ENCODE measurements at regions not wholly inside any gene's neighbourhood (a gene's known extent, or its start where the extent isn't known, plus 50 kb on each side); places are given as distances from the start of the nearest gene placed in this dataset.

DNA sequence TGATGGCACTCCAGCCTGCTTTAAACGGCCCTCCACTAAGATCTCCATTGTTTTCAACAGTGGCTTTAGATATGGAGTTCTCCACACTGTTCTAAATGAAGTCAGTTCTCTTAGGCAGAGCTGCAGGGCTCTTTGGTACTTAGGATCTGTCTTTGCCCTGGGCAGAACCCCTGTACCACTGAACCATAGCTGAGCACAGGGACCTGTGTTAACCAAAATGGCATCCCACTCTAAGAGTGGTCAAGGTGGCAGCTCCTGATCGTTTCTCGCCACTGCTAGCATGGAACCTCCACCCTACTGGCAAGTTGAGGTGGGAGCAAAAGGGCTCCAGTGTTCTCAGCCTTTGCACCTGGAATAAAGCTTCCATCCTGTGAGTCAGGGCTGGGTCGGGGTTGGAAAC lies 186.7 kb downstream of the TM2D1 start:
- BruUV-seq (replicated peaks) = no TSS peak
- intact Hi-C loops (cut with micrococcal nuclease) = loop anchor here (5.0 kb wide), 1 partner anchor 86 kb away; no protein-coding TSS in a partner anchor
- CTCF ChIA-PET = no interaction called here
- TF ChIP-seq CTCF (conservative IDR thresholded peaks at IDR 0.05; ENCODE audit: low read depth, low read length) (no peak), EZH2phosphoT487 (IDR thresholded peaks at IDR 0.05; ENCODE audit: borderline replicate concordance, low read length) (no peak), EZH2 (IDR thresholded peaks at IDR 0.05; ENCODE audit: low read length, unreplicated experiment) (no peak)
- Histone ChIP-seq H2AFZ (ENCODE audit: low read length) (0 out of 2 replicates have a peak overlapping the region, but pooled peaks have one; percentile 15), H3K4me1 (ENCODE audit: insufficient read depth, low read length) (peaks cover 41% of the 10 kb centered on the region), H3F3A (ENCODE audit: low read length, unreplicated experiment) (no peaks in the 10 kb centered on the region), H3K9me2 (replicated peaks; ENCODE audit: low read length) (no peaks in the 10 kb centered on the region), H3K27me3 (ENCODE audit: low read length) (no peaks in the 10 kb centered on the region), H3K4me3 (ENCODE audit: low read length) (no peak overlapping the region), H3K9ac (ENCODE audit: low read length) (peak overlapping the region; percentile 12; the same call in 1 of the 2 replicates), H3K36me3 (ENCODE audit: low read depth, low read length) (no peaks in the 10 kb centered on the region), H3K79me2 (ENCODE audit: low read length) (no peaks in the 10 kb centered on the region), H3K4me2 (ENCODE audit: low read length) (peak overlapping the region; percentile 37; the same call in 1 of the 2 replicates), H3K27ac (ENCODE audit: low read length) (peak overlapping the region; percentile 87), H4K20me1 (ENCODE audit: low read length) (no peaks in the 10 kb centered on the region), H3K9me3 (ENCODE audit: low read length) (no peaks in the 10 kb centered on the region)
- POLR2A ChIA-PET (ENCODE audit: unreplicated experiment) = no interaction called here
- ATAC-seq (no peak), DNase-seq (peak; percentile 19)

DNA sequence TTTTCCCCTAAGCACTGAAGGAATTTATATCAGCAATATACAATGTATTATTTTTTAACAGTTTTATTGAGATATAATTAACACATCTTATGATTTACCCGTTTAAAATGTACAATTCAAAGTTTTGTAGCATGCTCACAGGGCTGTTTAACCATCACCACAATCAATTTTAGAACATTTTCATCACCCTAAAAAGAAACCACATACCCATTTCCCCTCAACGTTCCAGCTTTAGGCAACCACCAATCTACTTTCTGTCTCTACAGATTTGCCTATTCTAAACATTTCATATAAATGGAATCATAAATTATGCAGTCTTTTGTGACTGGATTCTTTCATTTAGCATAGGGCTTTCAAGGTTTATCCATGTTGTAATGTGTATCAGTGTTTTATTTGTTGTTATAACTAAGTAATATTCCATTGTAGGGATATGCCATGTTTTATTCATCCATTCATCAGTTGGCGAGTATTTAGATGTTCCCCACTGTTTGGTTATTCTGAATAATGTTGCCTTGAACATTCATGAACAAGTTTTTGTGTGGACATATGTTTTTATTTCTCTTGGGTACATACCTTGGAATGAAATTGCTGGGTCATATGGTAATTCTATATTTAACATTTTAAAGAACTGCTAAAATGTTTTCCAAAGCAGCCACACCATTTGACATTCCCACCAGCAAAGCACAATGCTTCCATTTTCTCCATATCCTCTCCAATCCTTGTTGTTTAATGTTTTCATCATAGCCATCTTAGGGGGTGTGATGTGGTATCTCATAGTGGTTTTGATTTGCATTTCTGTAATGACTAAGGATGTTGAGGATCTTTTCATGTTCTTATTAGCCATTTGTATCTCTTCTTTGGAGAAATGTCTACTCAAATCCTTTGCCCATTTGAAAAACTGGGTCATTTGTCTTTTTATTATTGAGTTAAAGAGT lies 188.5 kb downstream of the TM2D1 start:
- no peaks in the 10 kb centered on the region for H3K36me3 ChIP-seq (ENCODE audit: low read depth, low read length)
- no TSS peak for BruUV-seq (replicated peaks)
- H3K9me2 ChIP-seq (replicated peaks; ENCODE audit: low read length) = no peaks in the 10 kb centered on the region
- H3F3A ChIP-seq (ENCODE audit: low read length, unreplicated experiment) = no peaks in the 10 kb centered on the region
- H3K4me3 ChIP-seq (ENCODE audit: low read length) = no peak overlapping the region
- no peak overlapping the region for H3K27ac ChIP-seq (ENCODE audit: low read length)
- no peaks in the 10 kb centered on the region for H3K79me2 ChIP-seq (ENCODE audit: low read length)
- peaks cover 34% of the 10 kb centered on the region for H3K4me1 ChIP-seq (ENCODE audit: insufficient read depth, low read length)
- ChIA-PET CTCF (no interaction called here), POLR2A (ENCODE audit: unreplicated experiment) (no interaction called here)
- no peak for ATAC-seq
- no peaks in the 10 kb centered on the region for H3K27me3 ChIP-seq (ENCODE audit: low read length)
- H3K4me2 ChIP-seq (ENCODE audit: low read length) = no peak overlapping the region
- intact Hi-C loops (cut with micrococcal nuclease) = loop anchor here (5.0 kb wide), 1 partner anchor 84 kb away; no protein-coding TSS in a partner anchor
- no peaks in the 10 kb centered on the region for H4K20me1 ChIP-seq (ENCODE audit: low read length)
- H3K9me3 ChIP-seq (ENCODE audit: low read length) = no peaks in the 10 kb centered on the region
- H3K9ac ChIP-seq (ENCODE audit: low read length) = no peak overlapping the region
- no peak for DNase-seq
- H2AFZ ChIP-seq (ENCODE audit: low read length) = no peak overlapping the region
- TF ChIP-seq CTCF (conservative IDR thresholded peaks at IDR 0.05; ENCODE audit: low read depth, low read length) (no peak), EZH2 (IDR thresholded peaks at IDR 0.05; ENCODE audit: low read length, unreplicated experiment) (no peak), EZH2phosphoT487 (IDR thresholded peaks at IDR 0.05; ENCODE audit: borderline replicate concordance, low read length) (no peak)

GRCh38 chr1:61534847-61535246 lies 190.1 kb downstream of the TM2D1 start:
- no peak overlapping the region for H3K4me2 ChIP-seq (ENCODE audit: low read length)
- H2AFZ ChIP-seq (ENCODE audit: low read length) = no peak overlapping the region
- ChIA-PET CTCF (no interaction called here), POLR2A (ENCODE audit: unreplicated experiment) (no interaction called here)
- no peak overlapping the region for H3K27ac ChIP-seq (ENCODE audit: low read length)
- H3K79me2 ChIP-seq (ENCODE audit: low read length) = no peaks in the 10 kb centered on the region
- TF ChIP-seq EZH2 (IDR thresholded peaks at IDR 0.05; ENCODE audit: low read length, unreplicated experiment) (no peak), CTCF (conservative IDR thresholded peaks at IDR 0.05; ENCODE audit: low read depth, low read length) (no peak), EZH2phosphoT487 (IDR thresholded peaks at IDR 0.05; ENCODE audit: borderline replicate concordance, low read length) (no peak)
- no peaks in the 10 kb centered on the region for H3K36me3 ChIP-seq (ENCODE audit: low read depth, low read length)
- intact Hi-C loops (cut with micrococcal nuclease) = loop anchor here (5.0 kb wide), 1 partner anchor 83 kb away; no protein-coding TSS in a partner anchor
- no peaks in the 10 kb centered on the region for H3K9me3 ChIP-seq (ENCODE audit: low read length)
- H3K27me3 ChIP-seq (ENCODE audit: low read length) = no peaks in the 10 kb centered on the region
- DNase-seq (peak; percentile 4), ATAC-seq (no peak)
- H4K20me1 ChIP-seq (ENCODE audit: low read length) = no peaks in the 10 kb centered on the region
- no peaks in the 10 kb centered on the region for H3F3A ChIP-seq (ENCODE audit: low read length, unreplicated experiment)
- H3K9ac ChIP-seq (ENCODE audit: low read length) = no peak overlapping the region
- H3K4me3 ChIP-seq (ENCODE audit: low read length) = no peak overlapping the region
- no peaks in the 10 kb centered on the region for H3K9me2 ChIP-seq (replicated peaks; ENCODE audit: low read length)
- peaks cover 24% of the 10 kb centered on the region for H3K4me1 ChIP-seq (ENCODE audit: insufficient read depth, low read length)
- BruUV-seq (replicated peaks) = no TSS peak
